GM19395 (cell line): ENCODE measurements at regions not wholly inside any gene's neighbourhood (a gene's known extent, or its start where the extent isn't known, plus 50 kb on each side); places are given as distances from the start of the nearest gene placed in this dataset.

Experiments
- ATAC-seq: cut with Tn5 transposase; IDR thresholded peaks from one replicate; pipeline ENCODE4 v1.9.1; 2021; ENCODE audit warnings: mild to moderate bottlenecking, moderate library complexity; ENCODE audit not compliant: unreplicated experiment

DNA sequence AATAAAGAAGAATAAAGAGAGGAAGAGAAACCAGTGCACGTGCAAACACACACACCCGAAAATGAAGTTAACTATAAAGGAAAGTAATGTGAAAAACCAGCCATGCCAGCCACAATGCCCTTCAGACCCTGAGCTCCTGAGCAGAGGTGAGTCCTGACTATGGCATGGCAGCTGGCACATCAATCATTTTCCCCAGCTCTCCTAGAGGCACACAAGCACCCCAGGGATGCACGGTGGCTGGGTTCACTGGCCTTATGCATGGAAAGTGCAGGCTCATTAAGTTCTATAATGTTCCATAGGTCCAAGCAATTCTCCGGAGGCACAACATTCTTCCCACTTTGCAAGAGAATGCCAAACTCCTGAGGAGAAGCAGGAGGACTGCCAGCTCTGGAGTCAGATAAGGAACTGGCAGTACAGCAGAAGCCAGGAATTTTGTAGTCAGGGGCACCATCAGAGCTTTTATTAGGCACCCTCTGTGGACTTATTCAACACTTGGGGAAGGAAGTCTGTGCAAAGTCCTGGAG, 175.0 kb upstream of the PRDM1 start:
- no peak for ATAC-seq

DNA sequence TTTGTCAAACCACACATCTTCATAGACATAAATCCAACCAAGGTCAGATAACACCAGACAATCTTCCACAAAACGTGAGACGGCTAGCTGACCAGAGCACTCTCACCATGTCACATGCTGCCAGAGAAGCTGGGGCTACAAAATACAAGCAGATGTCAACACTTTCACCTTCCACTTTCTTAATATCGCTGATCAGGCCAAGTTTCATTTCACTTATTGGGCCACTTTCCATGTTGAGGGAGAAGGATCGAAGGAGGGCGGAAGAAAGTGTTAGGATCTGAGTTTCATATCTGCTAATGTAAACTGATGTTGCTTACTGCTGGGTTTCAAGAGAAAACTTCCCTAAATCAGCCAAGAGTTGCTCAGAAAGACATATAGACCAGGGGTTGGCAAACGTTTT, 177.0 kb upstream of the PRDM1 start:
- ATAC-seq = no peak

DNA sequence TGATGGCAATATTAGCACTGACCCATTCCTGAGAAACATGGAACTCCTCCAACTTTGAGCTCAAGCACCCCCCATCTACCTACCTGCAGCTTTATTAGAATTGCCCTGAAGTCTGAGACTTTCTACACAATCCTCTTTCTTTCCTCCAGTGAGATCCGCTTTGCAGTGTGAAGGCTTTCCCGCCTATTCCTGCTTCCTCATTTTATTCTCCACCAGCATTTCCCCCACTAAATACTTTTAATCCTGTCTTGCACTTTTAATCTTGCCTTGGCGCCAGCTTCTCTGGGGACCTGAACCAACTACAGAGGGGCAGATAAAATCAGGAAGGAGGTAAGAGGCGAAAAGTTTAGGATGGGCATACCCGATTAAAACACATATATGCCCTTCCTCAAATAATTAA, 178.1 kb upstream of the PRDM1 start:
- ATAC-seq = no peak

DNA sequence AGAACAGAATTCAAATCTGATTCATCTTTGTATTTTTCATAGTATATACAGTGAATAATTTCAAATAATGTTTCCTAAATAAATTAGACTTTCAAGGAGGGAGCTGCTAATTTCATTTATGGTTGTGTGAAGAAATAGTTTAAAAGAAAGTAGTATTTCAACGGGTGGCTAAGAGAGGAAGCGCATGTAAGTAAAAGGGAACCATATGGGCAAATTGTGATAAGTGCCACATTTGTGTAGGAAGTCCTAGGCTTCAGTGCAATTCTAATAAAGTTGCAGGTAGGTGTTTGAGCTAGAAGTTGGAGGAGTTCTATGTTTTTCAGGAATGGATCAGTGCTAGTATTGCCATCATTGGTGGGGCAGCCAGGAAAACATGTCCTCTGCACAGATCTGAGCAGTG, 178.8 kb upstream of the PRDM1 start:
- ATAC-seq = no peak

DNA sequence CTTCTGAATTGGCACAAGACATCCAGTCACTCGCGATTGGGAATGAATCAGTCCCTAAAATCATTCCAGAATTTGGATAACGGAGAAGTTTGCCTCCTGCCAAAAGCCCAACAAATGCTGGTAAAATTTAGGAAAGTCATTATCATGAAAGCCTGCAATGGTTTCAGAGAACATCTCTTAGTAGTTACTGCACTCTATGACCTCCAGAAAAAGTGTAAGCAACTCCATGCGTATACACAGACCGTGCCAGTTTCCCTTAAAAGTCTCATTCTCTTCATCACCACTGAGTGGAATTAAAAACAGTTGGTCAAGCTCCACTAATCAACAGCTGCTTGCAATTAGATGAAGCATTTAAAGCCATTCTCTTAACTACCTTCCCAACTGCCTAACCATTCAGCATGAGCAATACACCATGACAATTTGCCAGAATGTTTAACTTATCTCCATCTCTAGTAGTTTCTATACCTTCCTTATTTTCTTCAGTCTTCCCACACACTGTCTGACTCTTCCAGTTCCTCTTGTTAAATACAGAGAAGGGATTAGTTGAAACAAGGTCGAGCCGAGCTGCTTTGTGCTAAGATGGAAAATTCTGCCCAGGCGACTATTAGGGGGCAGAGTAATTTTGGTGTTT, 183.6 kb upstream of the PRDM1 start:
- no peak for ATAC-seq

DNA sequence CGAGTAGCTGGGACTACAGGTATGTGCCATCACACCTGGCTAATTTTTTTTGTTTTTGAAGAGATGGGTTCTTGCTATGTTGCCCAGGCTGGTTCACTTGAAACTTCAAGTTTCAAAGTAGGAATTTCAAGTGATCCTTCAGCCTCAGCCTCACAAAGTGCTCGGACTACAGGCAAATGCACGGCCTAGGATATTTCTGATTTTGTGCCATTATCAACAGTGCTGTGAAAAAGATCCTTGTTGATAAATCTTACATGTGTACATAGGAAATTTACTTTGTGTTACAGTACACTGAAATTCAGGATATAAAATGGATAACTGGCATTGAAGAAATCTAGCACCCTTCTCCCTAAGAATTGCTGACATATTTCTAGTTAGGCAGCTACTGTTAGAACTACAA, 184.6 kb upstream of the PRDM1 start:
- no peak for ATAC-seq

DNA sequence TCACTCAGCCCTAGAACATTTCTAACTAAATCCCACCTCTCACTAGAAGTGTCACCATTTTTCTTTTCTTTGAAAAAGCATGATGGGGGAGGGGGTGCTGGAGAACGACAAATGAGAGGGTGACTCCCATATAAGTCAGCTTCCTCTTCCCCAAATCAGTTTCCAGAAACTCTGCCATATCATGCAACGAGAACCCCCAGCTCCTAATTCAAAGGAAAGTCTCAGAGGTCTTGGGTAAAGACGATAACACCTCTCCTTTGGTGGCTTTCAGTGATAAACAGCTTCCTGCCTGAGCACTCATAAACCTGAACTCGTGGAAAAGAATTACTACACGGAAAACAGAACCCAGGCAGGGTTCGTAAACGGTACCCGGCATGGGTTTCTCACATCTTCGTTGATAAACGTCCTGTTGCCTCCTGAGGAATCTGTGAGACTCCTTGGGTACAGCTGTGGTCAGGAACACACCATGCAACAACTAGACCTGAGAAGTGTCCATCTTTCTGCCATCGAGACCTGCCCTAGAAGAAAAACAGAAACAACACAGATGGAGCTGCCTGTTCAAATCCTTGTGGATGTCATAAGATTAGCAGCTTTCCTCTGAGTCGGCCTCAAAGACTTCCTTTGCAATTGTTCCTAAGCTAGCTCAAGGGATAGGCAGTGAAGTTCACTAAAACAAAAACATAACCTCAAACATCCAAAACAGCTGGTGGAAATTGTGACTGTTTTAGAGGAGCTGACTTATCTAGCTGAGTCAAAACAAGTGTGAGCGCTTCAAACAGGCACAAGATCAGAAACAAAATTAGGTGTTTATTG, 185.8 kb upstream of the PRDM1 start:
- no peak for ATAC-seq

DNA sequence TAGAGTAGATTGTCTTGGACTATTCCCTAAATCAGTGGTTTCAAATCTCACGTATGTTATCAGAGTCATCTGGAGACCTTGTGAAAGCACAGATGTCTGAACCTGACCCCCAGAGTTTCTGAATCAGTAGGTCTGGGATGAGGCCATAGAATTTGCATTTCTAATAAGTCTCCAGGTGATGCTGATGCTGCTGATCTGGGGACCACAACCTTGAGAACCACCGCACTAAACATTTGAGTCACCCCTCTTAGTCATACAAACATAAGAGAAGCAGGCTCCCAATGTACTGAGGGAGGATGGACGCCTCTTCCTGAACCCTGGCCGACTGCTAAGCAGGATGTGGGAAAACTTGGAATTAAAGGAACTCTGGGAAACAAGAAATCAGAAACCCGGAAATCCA, 187.8 kb upstream of the PRDM1 start:
- peak; percentile 81 for ATAC-seq

DNA sequence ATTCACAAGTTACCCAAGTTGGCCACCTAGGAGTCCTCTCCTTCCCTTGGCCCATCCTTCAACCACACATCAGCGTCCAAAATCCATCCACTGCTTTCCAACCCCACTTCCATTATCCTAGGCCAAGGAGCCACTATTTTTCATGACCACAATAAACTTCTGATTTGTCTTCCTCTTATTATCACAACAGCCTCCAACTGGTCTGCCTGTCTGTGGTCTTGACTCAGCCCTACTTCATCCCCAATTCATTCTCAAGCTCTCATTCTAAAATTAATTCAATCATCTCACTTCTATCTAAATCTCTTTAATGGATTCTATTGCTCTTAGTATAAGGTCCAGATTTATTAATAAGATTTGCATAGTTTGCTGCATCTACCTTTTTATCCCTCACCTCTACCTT, 189.0 kb upstream of the PRDM1 start:
- ATAC-seq = no peak

DNA sequence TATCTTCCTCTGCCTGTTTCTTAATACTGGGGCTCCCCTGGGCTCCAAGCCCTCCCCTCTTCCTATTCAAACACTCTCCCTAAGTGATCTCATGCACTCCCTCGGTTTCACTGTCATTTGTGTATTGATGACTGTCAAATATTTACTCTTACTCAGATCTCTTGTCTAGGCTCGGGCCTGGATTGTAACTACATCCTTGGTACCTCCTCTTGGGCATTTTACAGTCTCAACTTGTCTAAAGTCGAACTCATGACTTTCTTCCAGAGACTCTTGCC, 189.4 kb upstream of the PRDM1 start:
- ATAC-seq = no peak

DNA sequence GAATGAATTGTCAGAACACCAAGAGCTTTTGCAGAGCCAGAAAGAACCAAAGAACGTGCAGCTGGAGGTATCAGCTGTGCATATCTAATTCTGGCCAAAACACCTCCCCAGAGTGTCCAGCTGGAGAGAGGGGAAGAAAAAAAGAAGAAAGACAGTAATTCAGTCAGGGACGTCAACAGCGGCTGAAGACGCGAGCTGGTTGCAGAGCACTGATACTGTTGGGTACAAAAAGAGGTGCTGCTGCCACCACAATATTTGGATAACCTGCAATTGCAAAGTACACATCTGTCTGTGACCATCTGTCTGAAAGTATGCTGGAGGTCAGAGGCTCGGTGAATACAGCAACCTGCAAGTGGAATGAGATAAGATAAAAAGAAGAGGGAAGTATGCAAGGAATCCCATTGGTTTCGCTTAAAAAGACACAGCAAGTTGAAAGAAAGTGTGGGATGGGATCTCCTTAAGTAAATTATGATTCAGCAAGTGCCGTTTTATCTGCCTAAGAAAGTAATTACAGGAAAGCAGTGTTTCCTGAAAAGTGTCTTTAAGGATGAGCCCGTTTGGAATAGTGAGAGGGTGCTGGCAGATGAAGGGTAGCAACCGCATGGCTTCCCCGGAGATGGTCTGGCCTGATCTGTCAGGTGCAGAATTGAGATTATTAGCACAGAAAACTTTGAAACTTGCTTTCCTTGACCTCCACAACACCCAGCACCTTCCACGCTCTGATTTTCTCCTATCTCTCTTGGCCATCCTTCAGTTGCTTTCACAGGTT, 189.9 kb upstream of the PRDM1 start:
- no peak for ATAC-seq

DNA sequence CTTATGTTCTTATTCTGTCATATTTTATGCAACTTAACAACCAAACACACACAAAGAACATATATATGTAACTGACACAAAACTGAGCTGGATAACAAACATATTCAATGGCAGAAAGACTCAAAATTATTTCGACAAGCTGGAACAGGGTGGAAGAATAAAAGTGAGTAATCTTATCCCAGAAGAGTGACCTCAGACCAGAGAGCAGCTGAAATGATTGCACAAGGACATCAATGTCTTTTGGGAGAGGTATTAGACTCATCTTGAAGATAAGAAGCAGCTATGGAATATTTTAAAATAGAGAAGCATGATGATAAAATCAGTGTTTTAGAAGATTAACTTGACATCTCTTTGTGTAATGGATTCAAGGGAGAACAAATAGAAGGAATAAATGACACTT, 191.6 kb upstream of the PRDM1 start:
- no peak for ATAC-seq

DNA sequence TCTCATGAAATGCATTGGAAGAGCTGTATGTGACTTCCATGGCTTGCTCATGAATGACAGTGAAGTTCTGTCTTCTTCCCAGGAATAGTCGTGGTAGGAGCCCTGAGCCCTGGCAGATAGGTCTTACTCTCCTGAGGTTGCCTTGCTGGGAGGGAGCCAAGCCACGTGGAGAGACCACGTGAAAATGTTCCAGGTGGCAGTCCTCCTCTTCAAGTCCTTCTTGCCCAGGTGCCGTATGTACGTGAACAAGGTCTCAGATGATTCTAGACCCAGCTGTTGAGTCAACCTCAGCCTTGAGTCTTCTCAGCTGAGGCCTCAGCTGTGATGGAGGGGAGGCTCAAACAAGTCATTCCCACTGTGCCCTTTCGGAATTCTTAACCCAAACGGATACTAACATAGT, 192.4 kb upstream of the PRDM1 start:
- no peak for ATAC-seq

DNA sequence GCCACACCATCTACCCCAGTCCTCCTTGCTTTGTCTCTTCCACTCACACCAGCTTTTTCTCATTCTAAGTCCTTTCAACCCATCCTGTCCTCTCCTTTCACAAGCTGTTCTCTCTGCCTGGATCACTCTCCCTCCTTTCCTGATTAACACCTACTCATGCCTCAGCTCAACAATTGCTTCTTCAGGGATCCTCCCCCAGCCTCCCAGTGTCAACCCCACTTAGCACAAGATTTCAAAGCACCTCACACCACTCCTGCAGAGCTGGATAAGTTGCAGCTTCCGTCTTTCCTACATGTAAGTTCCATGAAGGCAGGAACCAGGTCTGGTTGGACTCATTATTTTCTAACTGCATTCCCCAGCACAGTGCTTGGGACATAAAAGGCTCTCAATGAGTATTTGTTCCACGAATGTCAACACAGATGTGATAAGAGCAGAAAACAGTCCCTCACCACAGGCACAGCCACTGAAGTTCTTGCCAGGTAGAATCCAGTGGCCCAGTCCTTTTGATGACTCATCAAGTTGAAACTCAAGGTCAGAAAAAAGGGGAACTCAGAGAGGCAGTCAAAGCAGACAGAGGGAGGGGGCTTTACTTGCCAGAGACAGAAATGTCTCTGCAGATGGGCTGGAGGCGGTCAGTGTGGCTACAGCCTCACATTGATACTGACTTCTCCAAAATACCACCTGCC, 193.4 kb upstream of the PRDM1 start:
- ATAC-seq = peak; percentile 93

DNA sequence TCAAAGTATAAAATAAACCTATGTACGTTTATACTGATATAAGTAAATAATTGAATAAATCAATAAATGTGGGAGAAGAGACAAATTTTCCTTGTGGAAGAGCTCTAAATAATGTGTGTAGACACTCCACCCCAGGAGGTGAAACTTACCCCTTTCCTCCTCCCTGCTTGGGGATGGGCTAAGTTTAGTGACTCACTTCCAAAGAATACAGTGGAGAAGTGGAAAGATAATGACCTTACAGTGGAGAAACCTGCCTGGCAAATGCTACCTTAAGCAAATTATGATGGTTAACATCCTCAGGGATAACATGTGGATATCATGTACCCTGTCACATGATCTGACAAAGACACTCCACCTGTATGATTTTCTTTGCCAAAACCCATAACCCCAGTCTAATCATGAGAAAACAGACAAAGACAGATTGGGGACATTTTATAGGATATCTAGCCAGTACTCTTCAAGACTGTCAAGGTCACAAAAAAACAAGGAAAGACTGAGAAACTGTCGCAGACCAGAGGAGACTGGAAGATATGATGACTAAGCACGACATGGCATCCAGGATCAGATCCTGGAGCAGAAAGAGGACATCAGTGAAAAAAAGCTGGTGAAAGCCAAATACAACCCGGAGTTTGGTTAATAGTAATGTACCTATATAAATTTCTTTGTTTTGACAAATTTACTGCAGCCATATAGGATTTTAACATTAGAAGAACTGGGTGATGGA, 195.5 kb upstream of the PRDM1 start:
- ATAC-seq = no peak

DNA sequence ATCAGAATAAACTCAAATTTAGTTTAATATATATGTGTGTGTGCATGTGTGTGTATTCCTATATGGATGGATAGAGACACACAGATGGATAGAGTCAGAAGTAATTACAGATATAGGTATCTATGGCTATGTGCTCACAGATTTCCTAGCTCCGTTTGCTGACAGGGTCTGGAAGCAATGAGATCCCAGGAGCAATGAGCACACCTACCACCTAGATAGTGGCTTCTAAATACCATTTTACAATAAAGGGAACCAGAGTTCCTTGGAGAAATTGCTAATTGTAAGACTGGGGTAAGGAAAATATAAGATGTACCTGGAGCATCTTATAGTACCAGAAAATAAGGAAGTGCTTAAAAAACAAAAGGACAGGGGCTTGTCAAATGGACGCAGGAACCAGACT, 196.2 kb upstream of the PRDM1 start:
- ATAC-seq = no peak

DNA sequence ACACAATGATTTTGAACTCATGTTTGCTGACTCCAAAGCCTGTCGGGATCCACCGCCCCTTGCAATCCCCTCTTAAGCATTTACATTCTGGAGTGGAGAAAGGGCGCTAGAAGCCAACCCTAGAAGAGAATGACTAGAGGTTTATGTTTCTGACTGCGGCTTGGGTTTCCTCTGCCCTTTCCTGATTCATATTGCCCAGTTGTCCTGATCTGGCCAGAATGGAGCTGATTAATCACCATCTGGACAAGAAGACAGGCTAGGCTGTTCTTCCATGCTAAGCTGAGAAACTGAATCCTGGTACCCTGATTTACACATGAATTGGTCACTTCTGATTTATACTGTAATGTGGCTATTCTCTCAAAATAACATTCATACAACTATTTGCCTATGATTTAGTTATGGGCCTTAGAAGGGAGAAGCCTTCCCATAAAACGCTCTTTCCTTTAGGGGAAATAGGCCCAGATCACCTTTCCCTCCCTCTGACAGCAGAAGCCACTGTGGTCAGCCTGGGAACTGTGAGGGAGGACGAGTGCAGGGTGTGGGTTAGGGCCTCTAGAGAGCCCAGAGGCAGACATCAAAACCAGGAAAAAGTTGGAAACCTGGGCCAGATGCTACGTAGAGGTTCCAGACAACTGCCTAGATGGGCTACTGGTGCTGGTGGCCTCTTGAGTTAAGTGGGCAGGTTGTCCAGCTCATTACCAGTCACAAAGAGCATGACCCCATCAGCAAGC, 199.2 kb upstream of the PRDM1 start:
- no peak for ATAC-seq

DNA sequence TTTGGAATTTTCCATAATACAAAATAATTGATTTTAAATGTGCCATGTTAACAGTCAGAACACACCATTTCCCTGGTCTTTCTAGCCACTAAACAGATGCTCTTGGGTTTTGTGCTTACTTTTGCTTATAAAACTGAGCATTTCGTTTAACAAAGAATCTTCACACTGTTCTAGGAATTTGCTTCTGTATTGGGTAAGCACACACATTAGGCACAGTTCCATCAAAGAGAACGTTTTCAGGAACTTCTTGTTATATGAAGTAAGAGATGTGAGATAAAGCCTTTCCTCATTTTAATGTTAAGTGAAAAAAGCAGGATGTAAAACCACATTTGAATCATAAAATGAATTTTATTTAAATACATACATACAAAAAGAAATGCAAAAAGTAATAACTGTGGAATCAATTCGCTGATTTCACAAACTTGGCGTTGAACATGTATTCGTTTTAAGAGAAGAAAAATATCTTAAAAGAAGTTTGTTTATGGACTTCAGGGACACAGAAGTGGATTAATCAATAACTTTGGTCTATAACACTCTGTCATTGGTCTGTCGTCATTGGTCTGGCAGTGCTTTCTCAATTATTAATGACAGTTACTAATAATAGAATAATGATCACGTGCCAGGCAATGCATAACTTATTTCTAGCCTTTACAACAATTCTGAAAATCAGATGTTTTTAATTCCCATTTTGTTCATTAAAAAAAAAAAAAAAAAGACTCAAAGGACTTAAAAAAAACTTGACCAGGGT, 199.9 kb upstream of the PRDM1 start:
- no peak for ATAC-seq

DNA sequence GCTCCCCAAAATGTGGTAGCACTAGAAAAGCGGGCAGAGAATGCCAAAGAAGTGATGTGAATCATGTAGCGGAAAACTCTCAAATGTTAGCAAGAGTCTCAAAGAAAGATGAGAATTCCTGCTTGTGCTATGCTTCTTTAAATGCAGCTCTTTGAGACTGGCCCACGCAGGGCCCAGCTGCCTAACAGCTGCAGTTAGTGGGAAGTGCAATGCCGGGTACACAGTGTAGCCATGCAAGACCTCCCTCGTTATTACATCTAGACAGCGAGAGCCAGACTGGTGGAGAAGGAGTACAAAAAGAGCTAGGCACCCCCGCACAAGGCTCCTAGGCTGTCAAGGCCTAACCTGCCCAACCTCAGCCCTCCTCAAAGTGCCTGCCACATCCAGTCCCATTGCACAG, 201.7 kb upstream of the PRDM1 start:
- no peak for ATAC-seq
